Uterus (tissue), 3 donors: ENCODE measurements at regions not wholly inside any gene's neighbourhood (a gene's known extent, or its start where the extent isn't known, plus 50 kb on each side); places are given as distances from the start of the nearest gene placed in this dataset. TPM values are rescaled to one million over a fixed set of nuclear protein-coding genes. Genes with fewer than 3 reads are reported as not detected.

ENCODE experiments used
- DNase-seq, 2 donors: peaks; one replicate each; pipeline ENCODE4 v3.0.0-alpha.2; 2019 to 2020
- H3K27ac ChIP-seq, 2 donors: fragments of 200-600 bp; sonication (generic); 1 replicate in 1 of 2; 2 replicates in 1 of 2; pipeline ENCODE4 v1.5.1; 2016 to 2018
- H3K27me3 ChIP-seq, 2 donors: fragments of 200-600 bp; sonication (generic); one replicate each; pipeline ENCODE4 v1.5.1; 2018 to 2019; ENCODE audit warnings: control low read depth in 1 of 2
- H3K36me3 ChIP-seq, 2 donors: fragments of 200-600 bp; sonication (generic); one replicate each; pipeline ENCODE4 v1.5.1; 2019; ENCODE audit warnings: control low read depth in 1 of 2
- H3K4me1 ChIP-seq, 2 donors: fragments of 200-600 bp; sonication (generic); one replicate each; pipeline ENCODE4 v1.5.1; 2018 to 2019; ENCODE audit warnings: control low read depth in 1 of 2
- H3K4me3 ChIP-seq, 2 donors: fragments of 200-600 bp; sonication (generic); 1 replicate in 1 of 2; 2 replicates in 1 of 2; pipeline ENCODE4 v1.5.1; 2018 to 2019; ENCODE audit warnings: mild to moderate bottlenecking in 1 of 2
- H3K9me3 ChIP-seq, 2 donors: fragments of 200-600 bp; sonication (generic); one replicate each; pipeline ENCODE4 v1.5.1; 2019; ENCODE audit warnings: control low read depth in 1 of 2
- POLR2A ChIP-seq, 2 donors: fragments of 450-650 bp; IDR thresholded peaks; one replicate each; pipeline ENCODE4 v1.6.1; 2016; ENCODE audit warnings: antibody characterized with exemption in 2 of 2, mild to moderate bottlenecking in 1 of 2, moderate library complexity in 1 of 2
- intact Hi-C: fragments of 100-400 bp; cut with DNase I; formaldehyde crosslinking; loops from one replicate; pipeline ENCODE4 v1.15.1; 2023; ENCODE audit warnings: low total_unique reads
- small RNA-seq: library from RNA; depleted of rRNA; stranded (forward); fragments of <200 nt; gene quantifications from one replicate; pipeline ENCODE3, GENCODE V24; 2016
- TF ChIP-seq, protein P1 (sequence below), 4 experiments: fragments of 200-600 bp in 2 of 4; fragments of 450-650 bp in 2 of 4; sonication (generic) in 2 of 4; IDR thresholded peaks; one replicate each; pipeline ENCODE4 v1.5.1; 2016 to 2019; ENCODE audit warnings: antibody characterized with exemption in 4 of 4, mild to moderate bottlenecking in 2 of 4, moderate library complexity in 1 of 4
- donor health status: DM: yes; HTN: yes; CAD: no.

GRCh38 chr5:81802625-81803024, 51.7 kb upstream of the SSBP2 start:
- no peak overlapping the region for H3K27ac ChIP-seq
- intact Hi-C loops = no loop called here
- no peak overlapping the region for H3K4me3 ChIP-seq

DNA sequence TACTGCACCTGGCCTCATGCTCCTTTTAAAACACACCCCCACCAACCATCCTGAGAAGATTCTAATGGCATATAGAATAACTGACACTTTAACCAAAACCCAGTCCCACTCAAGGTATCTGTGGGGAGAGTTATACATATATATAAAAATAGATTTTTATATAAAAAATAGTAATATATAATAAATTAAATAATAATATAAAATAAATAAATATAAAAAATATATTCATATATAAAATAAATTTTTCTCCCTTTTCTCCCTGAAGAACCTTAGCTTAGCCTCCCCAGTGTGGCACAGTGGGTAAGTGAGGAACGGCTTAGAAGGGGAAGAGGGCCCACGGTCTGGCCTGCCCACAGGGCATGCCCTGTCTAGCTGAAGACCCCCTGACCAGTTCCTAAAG, 51.1 kb upstream of the SSBP2 start:
- TF ChIP-seq, protein P1, sequence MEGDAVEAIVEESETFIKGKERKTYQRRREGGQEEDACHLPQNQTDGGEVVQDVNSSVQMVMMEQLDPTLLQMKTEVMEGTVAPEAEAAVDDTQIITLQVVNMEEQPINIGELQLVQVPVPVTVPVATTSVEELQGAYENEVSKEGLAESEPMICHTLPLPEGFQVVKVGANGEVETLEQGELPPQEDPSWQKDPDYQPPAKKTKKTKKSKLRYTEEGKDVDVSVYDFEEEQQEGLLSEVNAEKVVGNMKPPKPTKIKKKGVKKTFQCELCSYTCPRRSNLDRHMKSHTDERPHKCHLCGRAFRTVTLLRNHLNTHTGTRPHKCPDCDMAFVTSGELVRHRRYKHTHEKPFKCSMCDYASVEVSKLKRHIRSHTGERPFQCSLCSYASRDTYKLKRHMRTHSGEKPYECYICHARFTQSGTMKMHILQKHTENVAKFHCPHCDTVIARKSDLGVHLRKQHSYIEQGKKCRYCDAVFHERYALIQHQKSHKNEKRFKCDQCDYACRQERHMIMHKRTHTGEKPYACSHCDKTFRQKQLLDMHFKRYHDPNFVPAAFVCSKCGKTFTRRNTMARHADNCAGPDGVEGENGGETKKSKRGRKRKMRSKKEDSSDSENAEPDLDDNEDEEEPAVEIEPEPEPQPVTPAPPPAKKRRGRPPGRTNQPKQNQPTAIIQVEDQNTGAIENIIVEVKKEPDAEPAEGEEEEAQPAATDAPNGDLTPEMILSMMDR (IDR thresholded peaks at IDR 0.05) = no peak
- TF ChIP-seq POLR2A (IDR thresholded peaks at IDR 0.05) = no peak
- no peak overlapping the region for H3K4me3 ChIP-seq
- H3K4me1 ChIP-seq = no peaks in the 10 kb centered on the region
- intact Hi-C loops = no loop called here
- H3K9me3 ChIP-seq = no peaks in the 10 kb centered on the region
- no peaks in the 10 kb centered on the region for H3K27me3 ChIP-seq
- no peak for DNase-seq
- no peaks in the 10 kb centered on the region for H3K36me3 ChIP-seq
- H3K27ac ChIP-seq = no peak overlapping the region

More at GRCh38 chr5:81802625-81803024, 51.7 kb upstream of the SSBP2 start:
- DNase-seq = no peak
- H3K36me3 ChIP-seq = no peaks in the 10 kb centered on the region
- H3K27me3 ChIP-seq = no peaks in the 10 kb centered on the region
- no peaks in the 10 kb centered on the region for H3K4me1 ChIP-seq
- no peak for TF ChIP-seq POLR2A (IDR thresholded peaks at IDR 0.05)
- TF ChIP-seq, protein P1 (IDR thresholded peaks at IDR 0.05) = no peak
- no peaks in the 10 kb centered on the region for H3K9me3 ChIP-seq

GRCh38 chr5:81800797-81801196, 49.9 kb upstream of the SSBP2 start:
- Histone ChIP-seq H3K4me1 (no peaks in the 10 kb centered on the region), H3K4me3 (no peak overlapping the region), H3K27me3 (no peaks in the 10 kb centered on the region), H3K36me3 (no peaks in the 10 kb centered on the region), H3K9me3 (no peaks in the 10 kb centered on the region), H3K27ac (no peak overlapping the region)
- TF ChIP-seq, protein P1 (IDR thresholded peaks at IDR 0.05) = no peak
- no peak for TF ChIP-seq POLR2A (IDR thresholded peaks at IDR 0.05)
- no peak for DNase-seq
- intact Hi-C loops = no loop called here

Small RNA genes lying in the stretch of these regions (small RNA-seq; reads per million reads assigned to genes)
- gene SEM1P1 = not detected
